Retinal pigment epithelial cell (primary cell): ENCODE measurements at regions not wholly inside any gene's neighbourhood (a gene's known extent, or its start where the extent isn't known, plus 50 kb on each side); places are given as distances from the start of the nearest gene placed in this dataset.

Experiments
- DNase-seq: peaks from one replicate; pipeline ENCODE4 v3.0.0-alpha.2; 2010; ENCODE audit warnings: low read depth
- H3K4me3 ChIP-seq: 2 replicates; pipeline ENCODE4 v1.5.1; 2011; ENCODE audit warnings: mild to moderate bottlenecking, low read length, control low read depth, moderate library complexity
- TF ChIP-seq, protein P1 (sequence below): conservative IDR thresholded peaks from 2 replicates; pipeline ENCODE4 v1.5.1; 2011; ENCODE audit warnings: low read depth, low read length, control low read depth, inconsistent platforms

DNA sequence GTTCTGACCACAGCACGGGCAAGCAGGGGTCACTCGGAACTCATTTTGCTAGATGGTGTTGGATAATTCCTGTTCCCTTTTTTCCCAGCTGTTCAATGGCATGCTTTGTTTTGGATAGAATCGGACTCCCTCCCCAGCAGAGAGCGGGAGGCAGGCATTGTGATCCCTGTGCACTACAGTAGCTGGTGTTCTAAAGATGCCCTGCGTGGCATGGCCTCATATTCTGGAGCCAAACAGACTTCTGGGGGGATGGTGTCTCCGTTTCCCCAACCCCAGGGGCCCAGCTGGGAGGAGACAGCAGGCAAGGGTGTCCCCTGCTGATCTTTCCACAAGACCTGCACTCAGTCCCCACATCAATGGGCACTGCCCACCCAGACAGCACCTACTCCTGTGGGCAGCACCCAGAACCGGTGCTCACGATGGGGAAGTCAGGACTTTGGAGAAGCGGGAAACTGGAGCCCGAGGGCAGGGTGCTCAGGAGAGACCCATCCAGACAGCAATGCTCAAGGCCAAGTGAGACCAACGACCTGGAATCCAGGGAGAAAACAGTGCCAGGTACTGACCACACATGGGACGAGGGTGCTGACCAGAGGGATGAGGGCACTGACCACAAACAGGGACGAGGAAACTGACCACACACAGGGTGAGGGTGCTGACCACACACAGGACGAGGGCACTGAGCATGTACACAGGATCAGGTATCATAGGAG is 934.9 kb downstream of the BRD1 start:
- TF ChIP-seq, protein P1, sequence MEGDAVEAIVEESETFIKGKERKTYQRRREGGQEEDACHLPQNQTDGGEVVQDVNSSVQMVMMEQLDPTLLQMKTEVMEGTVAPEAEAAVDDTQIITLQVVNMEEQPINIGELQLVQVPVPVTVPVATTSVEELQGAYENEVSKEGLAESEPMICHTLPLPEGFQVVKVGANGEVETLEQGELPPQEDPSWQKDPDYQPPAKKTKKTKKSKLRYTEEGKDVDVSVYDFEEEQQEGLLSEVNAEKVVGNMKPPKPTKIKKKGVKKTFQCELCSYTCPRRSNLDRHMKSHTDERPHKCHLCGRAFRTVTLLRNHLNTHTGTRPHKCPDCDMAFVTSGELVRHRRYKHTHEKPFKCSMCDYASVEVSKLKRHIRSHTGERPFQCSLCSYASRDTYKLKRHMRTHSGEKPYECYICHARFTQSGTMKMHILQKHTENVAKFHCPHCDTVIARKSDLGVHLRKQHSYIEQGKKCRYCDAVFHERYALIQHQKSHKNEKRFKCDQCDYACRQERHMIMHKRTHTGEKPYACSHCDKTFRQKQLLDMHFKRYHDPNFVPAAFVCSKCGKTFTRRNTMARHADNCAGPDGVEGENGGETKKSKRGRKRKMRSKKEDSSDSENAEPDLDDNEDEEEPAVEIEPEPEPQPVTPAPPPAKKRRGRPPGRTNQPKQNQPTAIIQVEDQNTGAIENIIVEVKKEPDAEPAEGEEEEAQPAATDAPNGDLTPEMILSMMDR, result no peak
- H3K4me3 ChIP-seq, result no peak overlapping the region
- no peak for DNase-seq

DNA sequence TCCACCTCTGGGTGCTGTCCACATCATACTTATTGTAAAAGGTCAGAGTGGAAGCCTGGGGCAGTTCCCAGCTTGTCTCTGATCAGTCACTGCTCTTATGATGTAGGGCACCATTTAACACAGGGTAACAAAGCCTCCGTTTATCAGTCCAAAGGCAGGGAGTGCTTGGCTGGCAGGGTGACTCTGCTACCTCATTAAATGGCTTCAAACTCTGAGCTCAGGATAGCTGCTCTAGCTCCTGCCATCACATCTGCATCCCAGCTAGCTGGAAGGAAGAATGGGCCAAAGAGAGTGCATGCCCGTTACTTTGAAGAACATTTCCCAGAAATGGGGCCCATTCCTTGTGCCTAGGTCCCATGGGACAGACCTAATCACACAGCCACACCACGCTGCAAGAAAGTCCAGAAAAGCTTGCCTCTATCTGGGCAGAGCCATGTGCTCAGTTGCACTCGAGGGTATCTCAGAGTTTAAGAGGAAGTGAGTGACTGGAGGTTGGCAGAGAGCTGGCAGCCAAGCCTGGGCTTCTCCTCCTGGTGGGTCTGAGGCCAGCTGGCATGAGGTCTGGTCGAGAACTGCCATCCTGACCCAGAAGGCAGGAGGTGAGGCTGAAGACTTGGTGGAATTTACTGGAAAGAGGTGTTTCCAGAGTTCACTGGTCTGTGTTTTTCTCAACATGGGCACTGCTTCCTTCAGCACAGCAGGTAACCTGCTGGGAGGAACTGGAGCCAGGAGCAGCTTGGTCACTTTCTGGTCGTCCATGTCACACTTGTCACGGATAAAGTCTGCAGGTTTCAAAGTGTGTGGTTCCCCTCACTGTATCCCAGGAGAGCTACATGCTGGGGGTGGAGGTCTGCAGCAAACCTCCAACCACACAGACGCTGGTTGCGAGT is 935.7 kb downstream of the BRD1 start:
- no peak overlapping the region for H3K4me3 ChIP-seq
- TF ChIP-seq, protein P1, result no peak
- no peak for DNase-seq

DNA sequence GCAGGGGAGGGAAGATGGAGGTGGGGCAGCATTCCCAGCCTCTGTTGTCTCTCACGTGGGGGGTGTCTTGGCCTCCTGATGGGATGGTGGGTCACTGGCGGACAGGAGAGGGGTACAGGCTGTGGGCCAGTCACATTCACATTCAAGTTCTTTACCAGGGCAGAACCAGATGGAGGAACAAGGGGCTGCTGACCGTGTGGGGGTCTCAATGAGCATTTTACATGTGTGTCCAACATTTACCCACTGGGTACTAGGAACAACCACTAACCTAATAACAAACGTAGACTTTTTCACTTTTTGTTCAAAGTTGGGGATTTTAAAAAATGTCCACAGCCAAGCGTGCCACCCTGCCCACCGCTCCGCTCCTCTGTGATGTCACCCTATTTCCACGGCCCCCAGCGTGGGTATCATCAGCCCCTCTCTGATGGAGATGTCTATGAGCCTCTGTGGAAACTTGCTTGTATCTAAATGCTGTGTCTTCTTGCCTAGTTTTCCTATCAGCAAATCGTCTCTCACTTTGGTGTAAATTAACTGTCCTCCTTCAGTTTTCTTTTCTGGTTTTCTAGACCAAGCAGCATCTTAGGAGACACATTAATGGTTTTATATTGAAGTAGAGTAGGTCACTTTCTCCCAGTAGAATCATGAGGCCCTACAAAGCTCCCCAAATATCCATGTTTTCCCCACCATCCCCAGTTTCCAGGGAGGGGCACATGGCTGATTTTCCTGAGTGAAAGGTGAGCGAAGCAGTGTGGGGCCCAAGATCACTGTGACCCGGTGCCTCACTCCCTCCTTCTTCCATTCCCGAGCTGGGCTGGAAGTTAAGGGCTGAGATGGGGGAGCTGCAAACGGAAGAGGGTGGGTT is 936.7 kb downstream of the BRD1 start:
- DNase-seq, result no peak
- TF ChIP-seq, protein P1, result no peak

DNA sequence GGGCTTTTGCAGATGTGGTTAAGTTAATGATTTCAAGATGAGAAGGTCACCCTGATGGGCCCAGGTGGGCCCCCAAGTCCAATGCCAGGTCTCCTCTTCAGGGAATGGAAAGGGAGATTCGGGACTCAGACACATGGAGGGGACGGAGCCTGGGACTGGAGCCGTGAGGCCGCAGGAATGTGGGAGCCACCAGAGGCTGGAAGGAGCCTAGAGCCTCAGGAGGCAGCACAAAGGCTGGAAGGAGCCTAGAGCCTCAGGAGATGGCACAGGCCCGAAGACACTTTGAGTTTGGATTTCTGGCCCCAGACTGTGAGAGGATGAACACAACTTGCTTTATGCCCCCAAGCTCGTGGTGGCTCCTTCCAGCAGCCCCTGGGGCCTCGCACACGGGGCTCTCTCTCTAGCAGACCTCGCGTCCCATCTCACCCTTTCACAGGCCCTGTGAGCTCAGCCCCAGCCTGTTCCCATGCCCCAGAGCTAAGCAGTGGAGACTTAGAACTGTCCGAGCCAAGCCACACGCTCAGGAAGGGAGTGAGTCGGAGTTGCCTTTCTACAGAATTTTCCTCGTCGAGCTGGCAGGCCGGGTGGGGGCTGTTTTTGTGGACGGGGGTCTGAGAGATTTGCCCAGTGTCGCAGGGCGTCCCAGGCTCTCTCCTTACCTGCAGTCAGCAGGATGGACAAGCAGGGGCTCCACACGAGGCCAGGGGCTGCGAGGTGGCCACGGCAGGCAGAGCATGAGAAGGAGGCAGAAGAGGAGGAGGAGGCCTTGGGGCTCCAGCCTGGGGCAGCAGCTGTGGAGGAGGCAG is 937.6 kb downstream of the BRD1 start:
- no peak overlapping the region for H3K4me3 ChIP-seq

More for the DNA sequence above, 936.7 kb downstream of the BRD1 start:
- H3K4me3 ChIP-seq, result no peak overlapping the region

DNA sequence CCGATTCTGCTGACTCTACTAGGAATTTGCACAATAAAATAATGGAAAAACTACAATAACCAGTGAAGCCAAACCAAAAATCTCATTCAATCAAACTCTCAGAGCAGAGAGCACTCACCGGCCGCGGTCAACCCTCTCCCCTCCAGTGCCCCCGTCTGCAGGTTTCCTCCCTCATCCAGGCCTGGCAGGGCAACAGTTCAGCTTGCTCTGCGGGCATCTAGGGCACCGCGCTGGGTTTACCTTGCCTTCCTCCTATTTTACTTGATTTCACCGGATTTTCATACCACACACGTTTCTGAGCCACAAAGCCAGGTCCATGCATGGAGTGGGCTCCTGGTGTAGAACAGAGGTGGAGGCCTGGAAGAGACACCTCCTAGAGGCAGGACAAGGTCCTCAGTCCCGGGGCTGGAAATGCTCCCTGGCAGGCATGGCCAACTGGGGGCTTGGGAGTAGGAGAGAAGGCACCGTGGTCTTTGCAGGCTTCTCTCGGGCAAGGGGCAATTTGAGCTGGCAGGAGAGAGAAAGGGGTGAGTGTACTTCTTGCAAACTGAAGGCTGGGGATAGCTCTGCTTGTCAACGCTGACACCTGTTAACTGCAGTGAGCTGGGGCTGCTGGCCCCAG is 938.4 kb downstream of the BRD1 start:
- TF ChIP-seq, protein P1, result no peak
- no peak for DNase-seq
- no peak overlapping the region for H3K4me3 ChIP-seq

More for the DNA sequence above, 937.6 kb downstream of the BRD1 start:
- TF ChIP-seq, protein P1, result no peak
- no peak for DNase-seq
